ENCODE measurements at regions not wholly inside any gene's neighbourhood (a gene's known extent, or its start where the extent isn't known, plus 50 kb on each side); places are given as distances from the start of the nearest gene placed in this dataset.
"Not testable (repeated sequence)": the region's sequence is repeated elsewhere in the genome, so short reads cannot be mapped to it uniquely, and the experiment has no call there.

GRCh38 chr2:64919261-64919660 is 69.9 kb upstream of the SLC1A4 start:
- no peak for DNase-seq (ENCODE audit: low spot score)

DNA sequence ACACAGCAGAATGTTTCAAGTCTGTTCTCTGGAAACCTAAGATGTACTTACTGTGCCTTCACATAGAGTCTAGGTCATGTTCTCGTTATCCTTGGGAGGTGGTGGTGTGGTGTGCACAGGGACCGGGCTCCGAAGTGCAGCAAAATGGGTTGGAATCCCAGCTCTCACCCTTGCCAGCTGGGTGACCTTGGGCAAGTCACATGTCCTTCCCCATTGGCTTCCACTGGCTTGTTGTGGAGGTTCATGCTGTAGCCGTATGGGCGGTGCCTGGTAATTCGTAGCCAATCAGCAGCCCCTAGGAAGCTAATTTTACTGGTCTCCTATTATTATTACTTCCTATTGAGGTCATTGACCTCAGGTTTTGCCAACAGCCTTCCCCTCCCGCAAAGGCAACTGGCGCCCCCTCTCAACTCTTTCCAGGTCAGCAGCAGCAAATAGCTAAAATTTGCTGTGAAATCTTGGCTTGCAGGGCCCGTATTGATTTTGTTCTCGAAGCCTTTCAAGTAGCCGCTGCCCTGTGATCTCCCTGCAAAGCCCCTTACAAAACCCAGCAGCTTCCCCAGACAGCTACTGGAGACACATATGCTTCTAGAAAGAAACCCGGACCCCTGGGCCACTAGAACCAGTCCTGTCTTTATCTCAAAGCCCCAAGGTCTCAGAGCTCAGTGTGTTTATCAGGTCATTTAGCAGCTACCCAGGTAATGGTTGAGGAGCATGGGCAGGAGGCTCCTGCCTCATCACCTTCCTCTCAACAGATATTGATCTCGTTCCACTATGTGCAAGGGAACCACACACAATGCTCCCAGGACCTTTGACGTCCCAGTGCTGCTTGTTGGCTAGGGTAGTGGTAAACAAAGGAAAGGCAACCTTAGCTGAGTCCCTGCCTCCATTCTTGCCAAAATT is 66.5 kb upstream of the SLC1A4 start:
- no peak for DNase-seq (ENCODE audit: low spot score)

DNA sequence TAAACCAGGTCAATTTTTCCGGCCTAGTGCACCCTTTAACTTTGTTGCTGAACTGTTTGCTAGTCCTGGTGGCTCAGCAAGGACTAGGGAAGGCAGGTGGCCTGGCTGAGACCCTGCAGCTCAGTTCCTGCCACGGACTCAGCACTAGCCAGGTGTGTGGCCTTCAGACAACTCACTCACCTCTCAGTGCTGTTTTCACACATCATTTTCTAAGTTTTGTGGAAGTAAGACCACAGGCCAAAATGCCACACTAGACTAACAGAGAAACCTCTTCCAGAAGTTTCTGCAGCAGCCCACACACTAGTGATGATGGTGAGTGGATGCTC is 65.9 kb upstream of the SLC1A4 start:
- DNase-seq (ENCODE audit: low spot score) = no peak

DNA sequence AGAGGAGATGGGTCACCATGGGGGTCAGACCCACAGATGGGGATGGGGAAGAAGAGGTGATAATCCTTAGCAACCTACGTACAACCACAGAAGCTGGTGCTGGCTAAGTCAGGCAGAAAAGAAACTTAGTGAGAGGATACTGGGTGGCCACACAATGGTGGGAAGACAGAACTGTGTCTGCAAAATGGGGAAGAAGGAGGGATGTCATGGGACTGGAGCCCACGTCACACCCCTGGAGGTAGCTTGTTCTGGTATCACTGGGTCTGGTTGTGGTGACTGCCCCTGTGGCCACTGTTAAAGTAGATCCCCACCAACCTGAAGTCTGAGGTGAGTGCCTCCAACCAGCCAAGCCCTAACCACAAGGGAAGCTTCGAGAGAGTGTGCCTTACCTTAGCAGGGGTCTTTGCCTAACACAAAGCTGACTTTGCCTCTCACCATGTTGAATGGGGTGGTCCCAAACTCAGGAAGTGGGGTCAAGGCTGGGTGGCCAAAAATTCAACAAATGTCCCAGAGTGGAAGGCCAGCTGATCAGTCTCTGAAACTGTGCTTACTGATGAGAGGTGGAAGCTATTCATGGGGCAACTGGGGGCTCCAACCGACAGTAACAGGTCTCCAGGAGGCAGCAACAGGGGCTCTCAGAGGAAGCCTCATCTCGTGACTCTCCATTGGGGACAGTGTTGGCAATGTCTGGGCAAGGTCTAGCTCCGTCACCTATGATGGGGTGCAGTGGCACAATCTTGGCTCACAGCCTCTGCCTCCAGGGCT is 64.8 kb upstream of the SLC1A4 start:
- DNase-seq (ENCODE audit: low spot score) = no peak

- DNase-seq (ENCODE audit: low spot score) = not testable (repeated sequence)
Observed at GRCh38 chr2:64925930-64926722, 63.1 kb upstream of the SLC1A4 start.

DNA sequence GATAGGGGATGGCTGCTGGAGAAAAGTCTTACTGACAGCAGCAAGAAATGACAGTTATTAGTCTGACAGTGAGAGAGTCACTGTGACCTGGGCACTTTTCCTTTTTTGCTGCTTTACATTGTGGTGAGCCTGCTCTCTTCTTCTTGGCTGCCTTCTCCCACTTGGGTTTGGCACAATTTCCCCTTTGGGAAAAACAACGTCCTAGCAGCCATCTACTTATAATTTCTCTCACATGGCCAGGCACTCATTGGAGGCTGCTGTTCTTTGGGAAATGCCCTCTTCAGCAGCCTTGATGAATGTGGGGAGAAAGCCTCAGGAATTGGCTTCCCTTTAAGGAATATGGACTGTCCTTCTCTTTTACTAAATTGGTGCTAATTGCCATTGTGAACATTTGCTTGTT is 60.4 kb upstream of the SLC1A4 start:
- DNase-seq (ENCODE audit: low spot score) = no peak

DNA sequence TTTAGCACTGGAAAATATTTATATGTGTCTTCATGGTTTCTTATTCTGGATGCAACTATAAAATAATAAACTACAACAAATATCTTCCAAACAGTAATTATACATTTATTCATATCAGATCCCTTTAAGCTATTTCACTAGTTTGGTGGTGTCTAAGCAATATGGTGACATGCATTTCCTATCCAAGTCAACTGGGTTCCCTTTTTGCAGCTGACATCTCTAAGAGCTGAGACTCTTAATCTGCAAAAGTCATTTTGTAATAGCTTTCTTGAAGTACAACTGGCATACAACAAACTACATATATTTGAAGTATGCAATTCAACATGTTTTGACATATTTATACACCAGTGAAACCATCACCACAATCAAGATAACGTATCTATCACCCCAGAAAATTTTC is 59.9 kb upstream of the SLC1A4 start:
- no peak for DNase-seq (ENCODE audit: low spot score)

DNA sequence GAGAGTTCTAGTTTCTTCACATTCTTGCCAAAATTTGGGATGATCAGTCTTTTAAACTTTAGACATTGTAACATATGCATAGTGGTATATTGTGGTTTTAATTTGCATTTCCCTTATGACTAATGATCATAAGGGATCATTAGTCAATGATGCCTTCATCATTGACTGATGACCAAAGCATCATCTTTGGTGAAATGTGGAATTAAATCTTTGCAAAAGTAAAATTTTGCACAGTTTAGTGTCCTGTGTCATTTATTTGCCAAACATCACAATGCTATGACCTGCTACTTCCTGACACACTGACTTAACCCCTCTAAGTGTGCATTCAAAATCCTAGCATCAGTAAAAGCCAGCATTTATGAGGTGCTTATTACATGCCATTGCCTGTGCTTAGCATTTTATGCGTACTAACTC is 58.9 kb upstream of the SLC1A4 start:
- no peak for DNase-seq (ENCODE audit: low spot score)

GRCh38 chr2:64931246-64932115 is 57.7 kb upstream of the SLC1A4 start:
- DNase-seq (ENCODE audit: low spot score) = no peak

DNA sequence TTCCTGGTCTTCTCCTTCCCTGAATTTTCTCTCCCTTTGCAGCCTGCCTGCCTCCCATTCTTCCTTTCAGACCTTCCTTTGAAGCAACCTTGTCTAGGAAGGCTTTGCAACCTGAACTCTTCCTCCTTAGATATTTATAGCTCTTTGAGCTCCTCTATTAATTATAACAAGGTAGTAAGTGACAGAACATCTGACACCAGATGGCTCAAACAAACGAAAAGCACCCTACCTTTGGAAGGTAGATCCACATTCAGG is 57.2 kb upstream of the SLC1A4 start:
- no peak for DNase-seq (ENCODE audit: low spot score)

GRCh38 chr2:64932371-64933216 is 56.6 kb upstream of the SLC1A4 start:
- DNase-seq (ENCODE audit: low spot score) = no peak

- DNase-seq (ENCODE audit: low spot score) = no peak
Observed at GRCh38 chr2:64934530-64934929, 54.7 kb upstream of the SLC1A4 start.

GRCh38 chr2:64936809-64937208 is 52.4 kb upstream of the SLC1A4 start:
- no peak for DNase-seq (ENCODE audit: low spot score)

DNA sequence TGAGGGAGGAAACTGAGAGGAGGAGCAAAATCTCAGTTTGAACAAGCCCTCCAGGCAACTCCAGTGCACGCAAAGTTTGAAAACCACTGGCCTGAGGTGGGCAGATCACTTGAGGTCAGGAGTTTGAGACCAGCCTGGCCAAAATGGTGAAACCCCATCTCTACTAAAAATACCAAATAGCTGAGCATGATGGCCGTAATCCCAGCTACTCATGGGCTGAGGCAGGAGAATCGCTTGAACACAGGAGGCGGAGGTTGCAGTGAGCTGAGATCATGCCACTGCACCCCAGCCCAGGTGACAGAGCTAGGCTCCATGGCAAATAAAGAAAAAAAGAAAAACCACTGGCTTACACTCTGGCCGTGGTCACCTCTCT is 51.9 kb upstream of the SLC1A4 start:
- DNase-seq (ENCODE audit: low spot score) = not testable (repeated sequence)

DNA sequence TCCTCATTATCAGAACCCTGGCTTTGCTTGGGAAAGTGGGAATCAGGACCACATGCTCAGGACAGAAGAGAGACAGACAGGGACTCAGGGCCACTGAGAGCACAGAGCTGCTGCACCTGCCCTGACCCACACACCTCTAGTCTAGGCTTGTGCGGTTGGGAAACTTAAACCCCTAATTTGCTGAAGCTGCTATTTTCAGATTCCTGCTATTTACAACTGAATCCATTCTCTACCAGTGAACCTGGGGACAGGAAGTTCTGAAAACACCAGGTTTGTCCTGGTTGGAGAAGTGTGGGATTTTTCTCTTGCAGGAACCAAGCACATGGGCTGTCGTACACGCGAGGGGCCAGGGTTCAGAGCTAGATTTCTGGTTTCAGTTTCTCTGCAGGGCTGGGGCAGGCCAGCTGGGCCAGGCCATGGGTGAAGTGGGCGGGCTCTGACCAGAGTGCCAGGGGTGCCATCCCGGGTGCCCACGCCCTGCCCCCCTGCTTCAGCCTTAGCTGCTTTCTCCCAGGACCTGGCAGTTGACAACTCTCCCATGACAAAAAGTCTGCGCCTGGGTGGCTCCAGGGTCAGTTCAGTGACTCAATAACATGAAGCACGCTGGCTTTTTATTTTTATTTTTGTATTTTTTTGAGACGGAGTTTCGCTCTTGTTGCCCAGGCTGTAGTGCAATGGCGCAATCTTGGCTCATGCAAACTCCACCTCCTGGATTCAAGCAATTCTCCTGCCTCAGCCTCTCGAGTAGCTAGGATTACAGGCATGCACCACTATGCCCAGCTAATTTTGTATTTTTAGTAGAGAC is 51.3 kb upstream of the SLC1A4 start:
- DNase-seq (ENCODE audit: low spot score) = no peak

DNA sequence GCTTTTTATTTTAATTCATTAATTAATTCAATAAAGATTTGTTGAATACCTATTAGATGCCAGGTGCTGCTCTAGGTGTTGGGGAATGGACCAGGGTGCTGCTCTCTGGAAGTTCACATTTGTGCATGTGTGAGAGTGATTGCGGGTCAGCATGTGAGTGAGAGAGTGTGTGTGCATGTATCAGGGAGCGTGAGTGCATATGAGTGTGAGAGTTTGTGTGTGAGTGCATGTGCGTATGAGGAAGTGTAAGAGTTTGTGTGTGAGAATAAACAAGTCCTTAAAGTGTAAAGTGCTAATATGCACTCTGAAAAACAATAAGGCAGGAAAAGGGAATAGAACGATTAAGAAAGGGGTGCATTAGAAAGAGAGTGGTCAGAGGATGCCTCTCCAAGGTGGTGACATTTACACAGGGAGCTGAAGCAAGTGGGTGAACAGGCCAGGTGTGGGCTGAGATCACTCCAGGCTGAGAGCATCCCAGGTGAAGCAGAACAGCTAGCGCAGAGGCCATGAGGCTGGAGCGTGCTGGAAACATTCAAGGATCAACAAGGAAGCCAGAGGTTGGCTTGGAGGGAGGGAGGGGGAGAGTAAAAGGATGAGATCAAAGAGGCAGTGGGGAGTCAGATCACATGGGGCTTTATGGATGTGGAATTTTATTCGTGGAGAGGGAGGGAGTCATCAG is 50.5 kb upstream of the SLC1A4 start:
- DNase-seq (ENCODE audit: low spot score) = no peak

DNA sequence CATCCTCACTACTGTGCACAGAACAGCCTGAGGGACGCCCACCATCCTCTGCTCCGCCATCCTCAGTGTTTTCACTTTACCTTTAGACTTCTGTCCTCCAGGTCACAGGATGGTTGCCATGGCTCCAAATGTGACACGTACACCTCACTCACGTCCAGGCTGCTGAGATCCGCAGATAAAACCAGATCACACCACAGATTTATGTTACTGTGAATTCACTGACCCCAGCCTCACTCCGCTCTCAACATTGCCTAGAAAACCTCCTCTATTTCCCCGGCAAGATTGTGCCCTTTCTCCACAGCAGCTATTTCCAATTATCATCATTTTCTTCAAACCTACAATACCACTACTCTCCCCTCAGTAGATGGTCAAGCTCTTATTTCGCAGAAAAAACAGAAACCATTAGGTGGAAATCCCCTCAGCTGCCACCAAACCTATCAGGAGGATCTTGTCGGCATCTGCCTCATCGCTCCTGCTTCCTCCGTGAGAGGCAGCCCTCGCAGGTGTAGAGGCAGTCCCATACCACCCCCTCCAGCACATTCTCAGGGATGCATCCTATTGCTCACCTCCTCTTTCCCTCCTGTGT is 49.8 kb upstream of the SLC1A4 start:
- no peak for DNase-seq (ENCODE audit: low spot score)
